NCI-H774 (cell line): ENCODE measurements at regions not wholly inside any gene's neighbourhood (a gene's known extent, or its start where the extent isn't known, plus 50 kb on each side); places are given as distances from the start of the nearest gene placed in this dataset.

Experiments used
- DNase-seq: peaks from one replicate; lab custom pipeline; 2025; lab: John Stamatoyannopoulos, UW

DNA sequence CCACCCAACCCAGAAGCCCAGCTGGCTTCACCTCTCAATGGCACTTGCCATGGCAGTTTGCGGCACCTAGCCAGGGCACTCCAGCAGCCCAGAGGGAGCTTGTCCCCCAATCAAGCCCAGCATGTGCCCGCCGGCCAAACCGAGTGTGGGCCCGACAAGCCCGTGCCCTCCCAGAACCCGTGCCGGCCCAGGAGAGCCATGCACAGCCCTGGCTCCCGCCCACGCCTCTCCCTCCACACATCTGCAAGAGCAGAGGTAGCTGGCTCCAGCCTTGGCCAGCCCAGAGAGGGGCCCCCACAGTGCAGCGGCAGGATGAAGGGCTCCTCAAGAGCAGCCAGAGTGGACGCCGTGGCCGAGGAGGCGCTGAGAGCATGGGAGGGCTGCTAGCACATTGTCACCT is 2278.0 kb upstream of the PCDH20 start:
- no peak for DNase-seq

DNA sequence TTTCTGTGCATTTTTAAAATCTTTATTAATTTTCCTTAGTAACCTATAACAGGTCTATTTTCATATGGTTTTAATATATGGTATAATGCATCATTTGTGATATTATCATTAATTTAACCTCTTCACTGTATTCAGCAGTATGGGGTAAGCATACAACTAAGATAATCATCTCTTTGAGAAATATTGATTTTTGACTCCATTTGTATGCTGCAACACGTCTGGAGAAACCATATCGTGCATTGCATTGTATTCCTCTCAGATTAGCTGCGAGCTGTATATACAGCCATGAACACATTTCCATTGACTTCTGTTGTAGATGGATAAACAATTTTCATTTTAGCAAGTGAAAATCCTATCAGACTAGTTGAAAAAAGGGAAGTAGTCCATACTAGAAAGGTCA is 2275.8 kb upstream of the PCDH20 start:
- DNase-seq = no peak

DNA sequence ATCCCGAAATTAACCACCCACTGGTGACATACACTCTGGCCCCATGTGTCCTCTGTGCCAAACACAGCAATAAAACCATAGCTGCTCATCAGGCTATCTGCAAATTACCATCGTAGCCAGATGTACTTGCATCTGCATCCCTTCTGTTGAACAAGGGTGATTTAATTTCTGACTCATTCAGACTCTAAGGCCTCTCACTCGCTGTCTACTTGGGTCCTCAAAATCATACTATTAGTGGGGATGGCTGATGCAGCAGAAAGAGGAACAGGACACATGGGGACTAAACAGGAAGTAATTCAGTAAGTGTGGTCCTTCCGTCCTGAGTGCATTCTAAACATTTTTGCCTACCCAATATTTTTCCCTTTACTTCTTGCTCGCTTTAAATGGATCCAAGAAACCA is 2275.0 kb upstream of the PCDH20 start:
- no peak for DNase-seq

DNA sequence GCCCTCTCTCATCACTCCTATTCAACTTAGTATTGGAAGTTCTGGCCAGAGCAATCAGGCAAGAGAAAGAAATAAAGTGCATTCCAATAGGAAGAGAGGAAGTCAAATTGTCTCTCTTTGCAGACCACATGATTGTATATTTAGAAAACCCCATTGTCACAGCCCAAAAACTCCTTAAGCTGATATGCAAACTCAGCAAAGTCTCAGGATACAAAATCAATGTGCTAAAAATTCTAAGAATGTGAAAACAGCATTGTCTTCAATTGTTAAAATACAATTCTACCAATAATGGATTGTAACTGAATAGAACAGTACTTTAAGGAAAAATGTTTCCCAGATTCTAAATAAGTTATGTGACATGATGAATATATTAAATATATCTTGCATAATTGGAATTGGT is 2269.2 kb upstream of the PCDH20 start:
- no peak for DNase-seq

DNA sequence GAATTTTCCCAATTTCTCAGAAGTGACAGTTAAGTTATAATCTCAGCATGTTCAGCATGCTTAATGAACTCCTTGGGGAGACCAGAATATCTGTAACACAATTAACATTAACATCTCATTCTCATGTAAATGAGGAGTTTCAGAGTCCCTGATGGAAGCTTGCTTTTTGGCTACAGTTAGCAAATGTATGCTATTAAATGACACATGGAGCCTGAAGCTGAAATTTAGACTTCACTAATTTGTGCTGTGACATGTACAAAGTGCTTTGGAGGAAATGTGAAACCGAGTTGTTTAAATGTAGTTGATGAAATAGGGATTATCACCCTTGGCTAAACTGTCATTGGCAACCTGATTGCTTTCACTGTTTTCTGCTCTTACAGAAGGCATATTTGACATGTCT is 2265.1 kb upstream of the PCDH20 start:
- no peak for DNase-seq

DNA sequence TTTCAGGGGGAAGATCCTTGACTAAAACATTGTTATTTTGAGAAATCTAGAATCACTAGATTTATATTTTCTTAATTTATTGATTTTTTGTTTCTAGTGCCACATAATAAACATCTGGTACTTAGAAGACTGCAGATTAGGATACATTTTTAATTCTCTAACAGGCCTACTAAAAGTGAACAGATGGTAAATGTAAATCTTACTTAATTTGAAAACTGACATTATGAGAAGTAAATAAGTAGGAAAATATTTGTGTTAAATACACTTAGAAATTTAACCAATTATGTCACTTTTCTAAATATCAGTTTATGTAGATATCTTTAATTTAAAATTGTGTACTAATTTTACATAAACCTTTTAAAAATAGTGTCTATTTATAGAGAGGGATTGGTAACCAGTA is 2255.6 kb upstream of the PCDH20 start:
- DNase-seq = no peak

DNA sequence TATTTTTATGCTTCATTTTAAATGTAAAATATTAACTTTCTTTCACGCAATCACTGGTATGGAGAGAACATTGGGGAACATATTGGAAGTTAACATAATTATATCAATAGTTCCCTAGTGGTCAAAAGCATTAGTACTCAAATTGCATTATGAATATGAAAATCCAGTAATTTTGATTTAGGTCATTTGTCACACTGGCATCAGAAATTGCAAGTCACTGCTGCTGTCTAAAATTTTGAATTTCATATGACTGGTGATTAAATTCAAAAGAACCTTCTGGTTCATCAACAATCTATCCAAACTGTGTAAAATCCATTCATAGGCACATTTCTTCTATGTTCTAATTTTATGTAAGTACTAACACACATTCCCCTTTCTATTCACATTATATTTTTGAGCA is 2235.7 kb upstream of the PCDH20 start:
- DNase-seq = no peak

DNA sequence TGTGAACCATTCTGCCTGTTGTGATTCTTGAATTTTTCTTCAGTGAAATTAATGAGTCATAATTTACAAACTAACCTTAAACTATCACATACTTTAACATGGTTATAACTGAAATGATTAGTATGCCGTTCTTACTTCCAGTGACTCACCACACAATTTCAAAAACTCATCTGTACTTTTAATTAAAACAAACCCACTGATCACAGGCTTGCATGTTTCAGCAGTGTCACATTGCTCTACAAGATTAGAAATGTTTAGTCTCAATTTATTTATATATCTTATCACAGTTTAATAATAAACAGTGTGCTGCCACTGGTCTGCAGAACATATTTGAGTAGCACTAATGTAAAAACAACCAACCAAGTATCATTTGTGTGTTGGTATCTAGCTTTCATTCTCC is 2227.9 kb upstream of the PCDH20 start:
- DNase-seq = no peak

DNA sequence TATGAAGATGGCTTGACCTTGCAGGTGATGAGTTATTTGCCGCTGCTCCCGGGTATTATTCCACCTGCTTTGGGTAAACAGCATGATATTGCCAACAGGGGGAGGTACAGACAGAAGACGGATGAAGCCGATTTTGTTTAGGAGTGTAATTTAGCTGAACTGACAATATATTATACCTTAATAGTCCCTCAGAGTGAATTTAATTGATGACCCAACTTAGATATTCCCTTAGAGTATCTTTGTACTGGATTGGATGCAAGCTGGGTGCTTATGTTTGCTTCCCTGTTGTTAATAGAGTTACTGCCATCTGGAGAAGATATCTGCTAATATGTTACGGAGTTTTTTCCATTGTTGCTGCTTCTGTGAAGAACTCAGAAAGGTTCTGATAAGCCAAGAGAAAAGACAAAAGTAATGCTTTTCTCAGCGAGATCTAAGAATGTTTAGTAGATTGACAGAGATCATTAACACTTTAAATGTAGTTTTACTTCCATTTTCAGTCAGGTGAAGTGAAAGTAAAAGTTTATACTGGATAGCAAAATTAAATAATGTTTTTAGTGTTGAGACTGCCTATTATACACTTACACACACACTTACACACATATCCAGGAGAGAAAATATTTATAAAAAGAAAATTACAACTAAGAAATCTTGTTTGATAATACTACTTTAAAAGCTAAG is 2220.8 kb upstream of the PCDH20 start:
- DNase-seq = peak; percentile 22

DNA sequence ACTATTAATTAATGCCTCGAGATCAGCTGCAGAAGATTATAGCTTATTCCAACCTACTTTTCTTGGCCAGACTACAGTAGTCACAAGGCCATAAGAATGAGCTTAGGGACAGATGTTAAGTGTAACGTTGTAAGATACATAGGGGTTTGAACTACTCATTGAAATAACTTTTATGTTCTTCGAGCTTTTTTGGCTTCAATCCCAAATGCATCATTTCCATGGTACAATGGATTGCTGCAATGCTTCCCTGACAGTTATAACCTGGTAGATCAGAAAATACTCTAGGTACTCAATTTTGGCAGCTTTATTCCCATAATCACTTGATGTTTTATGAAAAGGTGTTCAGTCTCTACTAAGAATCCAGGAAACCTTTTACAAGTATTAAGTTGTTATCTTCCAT is 2216.7 kb upstream of the PCDH20 start:
- no peak for DNase-seq

DNA sequence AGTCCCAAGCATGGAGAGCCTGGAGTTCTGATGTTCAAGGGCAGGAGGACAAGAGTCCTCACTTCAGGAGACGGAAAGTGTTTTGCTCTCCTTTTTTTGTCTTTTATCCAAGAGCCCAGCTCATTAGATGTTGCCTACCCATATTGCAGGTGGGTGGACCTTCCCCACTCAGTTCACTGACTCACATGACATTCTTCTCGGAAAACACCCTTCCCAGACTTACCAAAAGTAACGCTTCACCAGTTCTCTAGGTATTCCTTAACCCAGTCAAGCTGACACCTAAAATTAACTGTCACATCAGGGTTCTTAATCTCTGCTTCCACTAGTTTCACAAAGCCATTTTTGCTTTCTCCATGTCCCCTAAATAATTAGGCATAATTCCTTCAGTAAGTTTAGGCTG is 2215.4 kb upstream of the PCDH20 start:
- no peak for DNase-seq

DNA sequence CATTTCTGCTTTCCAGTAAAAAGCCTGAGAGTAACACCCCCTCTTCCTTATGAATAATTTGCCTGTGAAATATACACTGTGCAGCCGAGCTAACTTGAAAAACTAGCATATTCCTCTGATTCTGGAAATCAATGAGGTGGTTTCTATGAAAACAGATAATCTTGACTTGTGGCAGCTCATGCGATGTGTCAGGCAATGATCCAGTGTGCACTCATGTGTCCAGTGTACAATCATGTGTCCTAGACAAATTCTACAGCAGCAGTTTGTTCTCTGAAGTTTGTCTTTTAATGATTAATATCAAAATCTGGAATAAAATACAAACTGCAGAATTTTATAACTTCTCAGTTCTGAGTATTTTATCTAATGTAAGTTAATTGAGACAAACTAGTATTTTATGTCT is 2213.9 kb upstream of the PCDH20 start:
- no peak for DNase-seq

DNA sequence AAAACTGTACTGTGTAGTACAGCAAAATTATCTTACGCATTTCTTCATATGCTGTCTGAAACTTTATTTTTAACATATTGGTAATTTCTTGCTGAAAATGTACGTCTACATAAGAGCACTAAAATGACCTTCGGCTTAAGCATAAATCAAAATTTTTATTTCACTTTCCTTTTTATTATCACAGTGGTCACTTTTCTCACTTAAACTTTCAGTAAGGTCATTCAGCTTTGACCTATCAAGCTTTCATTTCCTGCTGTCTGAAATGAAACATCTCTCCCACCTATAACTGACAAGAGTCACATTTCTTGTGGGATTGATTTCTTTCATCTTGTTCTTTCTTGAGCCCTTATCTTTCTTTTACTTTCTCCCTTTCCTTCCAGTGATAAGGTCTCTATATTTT is 2212.7 kb upstream of the PCDH20 start:
- DNase-seq = no peak

DNA sequence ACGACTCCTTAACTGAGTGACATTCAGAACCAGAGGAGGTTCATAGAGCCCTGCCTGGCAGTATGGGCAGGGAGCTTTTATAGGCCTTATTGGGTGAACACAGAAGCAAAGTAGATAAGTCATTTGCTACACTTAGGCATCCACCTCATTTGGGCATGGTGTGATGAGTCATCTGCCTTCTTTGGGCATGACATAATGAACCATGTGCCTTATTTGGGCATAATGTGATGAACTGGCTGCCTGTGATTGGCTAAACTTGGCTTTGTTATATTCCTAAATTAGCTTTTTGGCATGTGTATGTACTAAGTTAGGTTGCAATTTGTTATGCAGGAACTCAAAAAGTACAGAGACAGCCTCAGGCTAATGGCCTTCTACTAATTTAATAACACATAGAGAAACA is 2210.2 kb upstream of the PCDH20 start:
- no peak for DNase-seq

DNA sequence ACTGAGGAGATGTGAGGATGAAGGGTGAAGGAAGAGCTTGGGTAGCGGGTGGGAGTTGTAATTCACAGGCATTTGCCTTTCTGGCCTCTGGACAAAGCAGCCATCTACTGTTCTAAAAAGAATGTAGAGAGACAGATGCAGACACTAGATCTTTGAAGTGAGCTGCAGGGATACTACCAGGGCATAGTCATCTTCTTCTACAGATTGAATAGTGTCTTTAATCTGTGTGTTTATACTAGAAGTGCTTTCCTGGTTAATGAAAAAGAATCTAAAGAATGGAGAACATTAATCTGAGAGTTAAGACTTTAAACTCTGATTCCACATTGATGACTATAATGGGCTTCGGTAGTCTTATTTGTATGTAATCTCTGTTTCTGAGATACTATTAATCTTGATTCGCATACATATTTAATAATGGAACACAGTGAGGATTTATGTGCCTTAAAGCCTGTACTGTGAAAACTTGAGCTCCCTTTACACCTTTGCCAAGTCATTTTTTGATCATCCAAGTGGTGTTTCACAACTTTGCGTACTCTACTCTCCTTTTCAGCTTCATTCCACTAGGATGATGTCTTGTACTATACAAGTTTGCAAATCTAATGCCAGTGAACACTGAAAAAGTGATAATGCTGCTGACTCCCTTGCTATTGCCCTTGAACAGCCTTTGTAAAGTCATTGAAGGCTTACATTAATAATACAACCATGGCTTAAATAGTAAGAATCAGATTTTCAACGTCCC is 2199.4 kb upstream of the PCDH20 start:
- no peak for DNase-seq

DNA sequence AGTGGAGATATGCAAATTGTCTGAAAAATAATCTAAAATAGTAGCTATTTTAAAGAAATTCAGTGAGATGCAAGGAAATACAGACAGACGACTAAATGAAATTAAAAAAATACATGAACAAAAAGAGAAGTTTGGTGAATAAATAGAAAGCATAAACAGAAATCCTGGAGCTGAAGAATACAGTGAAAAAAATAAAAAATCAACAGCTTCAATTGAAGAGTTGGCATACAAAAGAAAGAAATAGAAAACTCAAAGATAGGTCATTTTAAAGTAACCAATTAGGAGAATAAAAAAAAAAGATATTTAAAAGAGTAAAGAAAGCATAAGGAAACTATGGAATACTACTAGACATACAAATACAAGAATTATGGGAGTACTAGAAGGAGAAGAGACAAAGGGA is 2191.5 kb upstream of the PCDH20 start:
- DNase-seq = no peak

DNA sequence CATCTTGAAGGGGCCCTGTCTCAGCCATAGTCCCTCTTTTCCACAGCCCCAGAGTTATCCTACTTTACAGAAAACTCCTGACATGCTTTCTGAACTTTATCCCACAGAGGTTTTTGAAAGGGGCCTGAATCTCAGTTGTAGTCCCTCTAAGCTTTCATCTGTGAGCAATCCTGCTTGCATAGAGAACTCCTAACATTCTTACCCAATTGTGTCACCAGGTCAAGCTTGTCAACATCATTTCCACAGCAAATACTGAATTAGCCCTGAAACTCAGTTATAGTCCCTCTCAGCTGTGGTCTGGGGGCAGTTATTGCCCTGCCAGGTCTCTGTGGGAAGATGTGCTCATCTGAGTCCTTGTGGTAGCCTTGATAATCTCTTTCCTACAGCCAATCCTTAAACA is 2190.3 kb upstream of the PCDH20 start:
- no peak for DNase-seq

DNA sequence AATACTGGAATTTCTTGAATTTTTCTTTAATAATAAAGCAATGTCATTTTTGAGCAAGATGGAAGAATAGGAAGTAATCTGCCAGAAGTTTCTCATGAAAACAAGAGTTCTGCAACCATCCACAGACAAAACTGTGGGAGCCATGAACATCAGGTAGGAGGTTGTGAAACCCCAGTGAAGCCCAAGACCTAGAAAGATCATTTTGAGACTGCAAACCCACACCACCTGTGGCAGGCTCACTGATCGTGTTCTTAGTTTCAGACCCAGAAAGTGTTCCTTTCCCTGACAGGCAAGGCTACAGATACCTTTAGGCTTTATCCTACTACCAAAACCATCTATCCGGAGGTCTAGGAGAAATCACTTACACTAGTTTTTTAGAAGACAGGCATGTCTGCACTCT is 2189.8 kb upstream of the PCDH20 start:
- DNase-seq = no peak

DNA sequence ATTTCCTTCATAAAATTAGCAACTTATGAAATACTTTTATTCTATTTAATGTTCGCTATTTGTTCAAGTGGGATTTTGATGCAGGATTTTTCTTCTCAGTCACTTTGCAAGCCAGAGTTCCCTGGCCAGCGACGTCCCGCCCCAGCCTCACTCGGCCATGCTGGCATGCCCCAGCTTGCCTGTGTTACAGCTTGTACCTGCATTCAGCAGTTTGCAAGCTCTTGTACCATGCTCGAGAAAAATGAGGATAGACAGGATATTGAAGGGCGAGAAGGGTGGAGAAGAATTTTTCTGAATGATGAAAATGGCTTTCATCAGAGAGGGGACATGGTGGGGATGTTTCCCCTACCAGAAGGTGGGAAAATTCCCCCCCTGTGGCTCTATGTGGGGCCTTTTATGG is 2180.2 kb upstream of the PCDH20 start:
- DNase-seq = no peak

DNA sequence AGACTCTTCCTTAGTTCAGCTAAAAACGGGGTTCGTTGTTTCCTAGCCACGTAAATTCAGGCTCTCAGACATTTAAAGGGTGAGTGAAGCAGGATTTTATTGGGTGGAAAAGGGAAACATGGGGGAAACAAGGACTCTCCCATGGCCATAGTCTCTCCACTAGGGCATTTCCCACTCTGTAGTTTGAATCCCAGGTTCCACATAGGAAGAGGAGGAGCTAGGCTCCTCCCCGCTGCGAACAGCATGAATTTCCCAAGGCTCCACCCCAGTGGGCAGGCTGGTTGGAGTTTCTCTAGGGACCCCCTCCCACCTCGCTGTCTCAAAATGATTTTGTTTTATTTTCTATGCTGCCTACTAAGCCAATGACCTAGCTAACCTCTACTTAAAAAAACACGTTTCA is 2170.8 kb upstream of the PCDH20 start:
- DNase-seq = no peak

DNA sequence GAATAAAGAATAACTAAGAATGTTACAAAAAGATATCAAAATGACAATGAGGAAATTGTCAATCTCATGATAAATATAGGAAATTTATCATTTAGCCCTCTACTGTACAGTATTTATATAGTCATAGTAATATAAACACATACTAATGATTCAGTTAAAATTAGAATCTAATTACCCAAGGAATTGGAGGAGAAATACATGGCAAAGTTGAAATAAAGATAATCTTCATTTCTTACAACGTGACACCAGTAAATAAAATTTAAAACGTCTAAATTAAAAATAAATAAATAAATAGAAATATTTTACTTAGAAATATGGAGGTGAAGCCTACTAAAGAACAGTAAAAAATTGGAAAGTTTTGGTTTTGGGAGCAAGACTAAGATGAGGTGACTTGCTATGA is 2163.1 kb upstream of the PCDH20 start:
- DNase-seq = no peak

DNA sequence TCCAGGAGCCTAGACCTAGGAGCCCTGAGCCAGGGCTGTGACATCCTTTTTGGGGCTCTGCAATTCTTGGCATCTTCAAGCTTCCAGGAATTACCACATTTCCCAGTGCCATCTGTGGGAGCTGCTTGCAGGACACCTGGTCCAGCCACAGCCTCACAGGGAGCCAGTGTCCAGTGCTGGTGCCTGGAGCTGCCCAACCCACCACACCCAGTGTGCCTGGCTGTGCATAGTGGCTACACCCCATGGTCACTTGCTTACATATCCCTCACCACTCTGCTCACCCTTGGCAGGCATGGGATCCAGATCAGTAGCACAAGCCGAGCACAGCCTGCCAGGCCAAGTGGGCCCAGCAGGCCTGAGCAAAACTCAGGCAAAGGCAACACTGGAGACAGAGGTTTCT is 2151.4 kb upstream of the PCDH20 start:
- no peak for DNase-seq

DNA sequence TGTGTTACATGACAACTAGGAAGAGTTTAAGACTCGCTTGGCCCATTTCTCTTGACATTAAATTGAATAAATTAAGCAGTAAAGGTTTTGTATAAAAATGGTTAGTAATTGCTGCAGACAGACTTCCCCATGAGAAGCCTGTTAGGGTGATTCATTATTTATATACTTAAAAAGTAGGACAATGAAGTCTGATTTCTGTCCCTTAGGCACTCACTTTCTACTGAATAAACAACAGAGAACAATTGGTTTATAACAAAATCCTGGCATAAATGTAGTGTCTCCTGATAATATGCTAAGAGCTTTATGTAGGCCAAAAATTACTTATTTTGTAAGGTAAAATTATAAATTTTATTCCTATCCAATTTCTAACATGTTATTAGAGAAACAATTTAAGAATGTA is 2138.5 kb upstream of the PCDH20 start:
- no peak for DNase-seq

DNA sequence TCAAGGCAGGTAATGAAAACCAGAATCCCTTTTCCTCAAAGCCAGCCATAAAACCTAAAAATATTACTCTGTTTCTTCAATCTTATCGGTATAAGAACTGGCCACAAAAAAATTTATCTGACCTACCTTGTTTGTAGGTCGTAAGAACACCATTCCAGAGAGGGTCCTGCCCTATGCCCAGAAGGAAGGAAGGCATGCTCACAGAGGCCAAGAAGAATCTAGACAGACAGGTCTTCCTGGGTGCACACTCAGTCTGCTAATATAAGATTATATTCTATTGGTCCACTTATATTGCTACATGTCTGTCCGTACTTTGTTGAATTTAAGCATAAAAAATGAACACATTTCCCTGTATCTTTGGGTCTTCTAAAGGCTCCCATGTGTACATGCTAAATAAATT is 2136.1 kb upstream of the PCDH20 start:
- DNase-seq = no peak
